H9 (cell line): ENCODE measurements at regions not wholly inside any gene's neighbourhood (a gene's known extent, or its start where the extent isn't known, plus 50 kb on each side); places are given as distances from the start of the nearest gene placed in this dataset.

ENCODE experiments used
- DNase-seq: peaks from one replicate; pipeline ENCODE4 v3.0.0-alpha.2; 2017
- H2AFZ ChIP-seq: one replicate; pipeline ENCODE4 v1.6.1; 2013; ENCODE audit warnings: mild to moderate bottlenecking, low read length, control low read depth, moderate library complexity
- H2AK5ac ChIP-seq: 2 replicates; pipeline ENCODE4 v1.6.1; 2013; ENCODE audit warnings: low read length, control low read depth, mixed read lengths; ENCODE audit not compliant: insufficient read length
- H2BK120ac ChIP-seq: one replicate; pipeline ENCODE4 v1.6.1; 2013; ENCODE audit warnings: low read depth, mild to moderate bottlenecking, low read length, control low read depth, inconsistent platforms; ENCODE audit not compliant: poor library complexity, severe bottlenecking
- H2BK12ac ChIP-seq: 2 replicates; pipeline ENCODE4 v1.6.1; 2013; ENCODE audit warnings: low read length, control low read depth, mixed read lengths, low read depth; ENCODE audit not compliant: insufficient read length
- H2BK15ac ChIP-seq: 2 replicates; pipeline ENCODE4 v1.6.1; 2013; ENCODE audit warnings: low read depth, low read length, control low read depth
- H2BK20ac ChIP-seq: one replicate; pipeline ENCODE4 v1.6.1; 2013; ENCODE audit warnings: low read depth, mild to moderate bottlenecking, low read length, control low read depth, inconsistent platforms; ENCODE audit not compliant: poor library complexity, severe bottlenecking
- H2BK5ac ChIP-seq: 2 replicates; pipeline ENCODE4 v1.6.1; 2013; ENCODE audit warnings: low read length, control low read depth, mixed read lengths; ENCODE audit not compliant: insufficient read length
- H3K14ac ChIP-seq: 2 replicates; pipeline ENCODE4 v1.6.1; 2013; ENCODE audit warnings: low read length, control low read depth; ENCODE audit not compliant: insufficient read depth
- H3K18ac ChIP-seq: 2 replicates; pipeline ENCODE4 v1.6.1; 2013; ENCODE audit warnings: low read depth, mild to moderate bottlenecking, mixed read lengths, low read length, control low read depth; ENCODE audit not compliant: insufficient read length
- H3K23ac ChIP-seq: 2 replicates; pipeline ENCODE4 v1.6.1; 2013; ENCODE audit warnings: low read length, control low read depth, mixed read lengths, low read depth; ENCODE audit not compliant: insufficient read length
- H3K23me2 ChIP-seq: 2 replicates; pipeline ENCODE4 v1.6.1; 2013; ENCODE audit warnings: low read depth, mild to moderate bottlenecking, mixed read lengths, low read length, control low read depth; ENCODE audit not compliant: insufficient read length, poor library complexity, severe bottlenecking
- H3K27ac ChIP-seq: 2 replicates; pipeline ENCODE4 v1.5.1; 2013; ENCODE audit warnings: low read length, control low read depth, mixed read lengths, low read depth; ENCODE audit not compliant: insufficient read length
- H3K27me3 ChIP-seq: 2 replicates; pipeline ENCODE4 v1.6.1; 2013; ENCODE audit warnings: low read length, control low read depth, inconsistent platforms; ENCODE audit not compliant: insufficient read depth
- H3K4ac ChIP-seq: 2 replicates; pipeline ENCODE4 v1.6.1; 2013; ENCODE audit warnings: low read depth, mild to moderate bottlenecking, control low read depth, inconsistent platforms, low read length, moderate library complexity
- H3K4me1 ChIP-seq: 2 replicates; pipeline ENCODE4 v1.6.1; 2013; ENCODE audit warnings: low read length, control low read depth, inconsistent platforms; ENCODE audit not compliant: insufficient read depth
- H3K4me2 ChIP-seq: 2 replicates; pipeline ENCODE4 v1.6.1; 2013; ENCODE audit warnings: low read length, control low read depth, mixed read lengths; ENCODE audit not compliant: insufficient read length, insufficient read depth
- H3K56ac ChIP-seq: 2 replicates; pipeline ENCODE4 v1.6.1; 2013; ENCODE audit warnings: low read depth, mild to moderate bottlenecking, mixed read lengths, low read length, control low read depth; ENCODE audit not compliant: insufficient read length
- H3K79me1 ChIP-seq: 2 replicates; pipeline ENCODE4 v1.6.1; 2013; ENCODE audit warnings: low read depth, mild to moderate bottlenecking, moderate library complexity, low read length, control low read depth, inconsistent platforms; ENCODE audit not compliant: insufficient read depth, poor library complexity, severe bottlenecking
- H3K79me2 ChIP-seq: 2 replicates; pipeline ENCODE4 v1.6.1; 2013; ENCODE audit warnings: low read length, control low read depth, inconsistent platforms; ENCODE audit not compliant: insufficient read depth
- H3K9ac ChIP-seq: 2 replicates; pipeline ENCODE4 v1.6.1; 2013; ENCODE audit warnings: low read length, control low read depth, mixed read lengths; ENCODE audit not compliant: insufficient read length; ENCODE audit errors: extremely low read depth
- H3K9me3 ChIP-seq: one replicate; pipeline ENCODE4 v1.6.1; 2013; ENCODE audit warnings: low read depth, low read length, inconsistent platforms; ENCODE audit not compliant: control insufficient read depth
- H3T11ph ChIP-seq: one replicate; pipeline ENCODE4 v1.6.1; 2013; ENCODE audit warnings: mild to moderate bottlenecking, low read length, control low read depth, inconsistent platforms
- H4K20me1 ChIP-seq: one replicate; pipeline ENCODE4 v1.6.1; 2013; ENCODE audit not compliant: control insufficient read depth, insufficient read length, insufficient read depth
- H4K5ac ChIP-seq: 2 replicates; pipeline ENCODE4 v1.6.1; 2013; ENCODE audit warnings: low read depth, mild to moderate bottlenecking, mixed read lengths, low read length, control low read depth; ENCODE audit not compliant: insufficient read length
- H4K8ac ChIP-seq: replicated peaks from 2 replicates; pipeline ENCODE4 v1.6.1; 2013; ENCODE audit warnings: low read length, control low read depth, mixed read lengths, low read depth; ENCODE audit not compliant: insufficient read length
- H4K91ac ChIP-seq: 2 replicates; pipeline ENCODE4 v1.6.1; 2013; ENCODE audit warnings: low read depth, mild to moderate bottlenecking, moderate library complexity, mixed read lengths, low read length, control low read depth; ENCODE audit not compliant: insufficient read length
- H3K27ac Mint-ChIP-seq, 3 experiments: 2 replicates in 2 of 3; 3 replicates in 1 of 3; pipeline ENCODE4 v1.8.0; 2020 to 2021; ENCODE audit warnings: mixed read lengths in 3 of 3, mild to moderate bottlenecking in 1 of 3, moderate library complexity in 1 of 3
- H3K27me3 Mint-ChIP-seq: 2 replicates; pipeline ENCODE4 v1.8.0; 2021; ENCODE audit warnings: low read depth, mild to moderate bottlenecking, moderate library complexity, mixed read lengths
- H3K36me3 Mint-ChIP-seq, 3 experiments: 2 replicates in 2 of 3; 3 replicates in 1 of 3; pipeline ENCODE4 v1.8.0; 2020 to 2021; ENCODE audit warnings: low read depth in 3 of 3, mixed read lengths in 3 of 3; ENCODE audit not compliant: insufficient read depth in 1 of 3
- H3K4me1 Mint-ChIP-seq, 2 experiments: 2 replicates each; pipeline ENCODE4 v1.8.0; 2020; ENCODE audit warnings: mixed read lengths in 2 of 2
- H3K4me3 Mint-ChIP-seq, 2 experiments: 2 replicates in 1 of 2; 3 replicates in 1 of 2; pipeline ENCODE4 v1.8.0; 2020 to 2021; ENCODE audit warnings: mild to moderate bottlenecking in 2 of 2, mixed read lengths in 2 of 2, moderate library complexity in 1 of 2
- H3K9me3 Mint-ChIP-seq, 2 experiments: 2 replicates in 1 of 2; 3 replicates in 1 of 2; pipeline ENCODE4 v1.8.0; 2020; ENCODE audit warnings: mild to moderate bottlenecking in 2 of 2, mixed read lengths in 2 of 2, moderate library complexity in 1 of 2
- CTCF ChIP-seq: fragments of 200-600 bp; sonication (generic); conservative IDR thresholded peaks from 3 replicates; pipeline ENCODE4 v1.8.0; 2021; ENCODE audit warnings: antibody characterized with exemption, mild to moderate bottlenecking
- WGBS: extraction: QIAGEN DNeasy Blood & Tissue Kit; methylation state at CpG from one replicate; pipeline ENCODE4 v1.1.7; 2013; ENCODE audit warnings: missing lambda C conversion rate, low lambda C conversion rate, mixed read lengths; ENCODE audit not compliant: insufficient read length; ENCODE audit errors: extremely low coverage; 5-methylcytosine and 5-hydroxymethylcytosine counted together

DNA sequence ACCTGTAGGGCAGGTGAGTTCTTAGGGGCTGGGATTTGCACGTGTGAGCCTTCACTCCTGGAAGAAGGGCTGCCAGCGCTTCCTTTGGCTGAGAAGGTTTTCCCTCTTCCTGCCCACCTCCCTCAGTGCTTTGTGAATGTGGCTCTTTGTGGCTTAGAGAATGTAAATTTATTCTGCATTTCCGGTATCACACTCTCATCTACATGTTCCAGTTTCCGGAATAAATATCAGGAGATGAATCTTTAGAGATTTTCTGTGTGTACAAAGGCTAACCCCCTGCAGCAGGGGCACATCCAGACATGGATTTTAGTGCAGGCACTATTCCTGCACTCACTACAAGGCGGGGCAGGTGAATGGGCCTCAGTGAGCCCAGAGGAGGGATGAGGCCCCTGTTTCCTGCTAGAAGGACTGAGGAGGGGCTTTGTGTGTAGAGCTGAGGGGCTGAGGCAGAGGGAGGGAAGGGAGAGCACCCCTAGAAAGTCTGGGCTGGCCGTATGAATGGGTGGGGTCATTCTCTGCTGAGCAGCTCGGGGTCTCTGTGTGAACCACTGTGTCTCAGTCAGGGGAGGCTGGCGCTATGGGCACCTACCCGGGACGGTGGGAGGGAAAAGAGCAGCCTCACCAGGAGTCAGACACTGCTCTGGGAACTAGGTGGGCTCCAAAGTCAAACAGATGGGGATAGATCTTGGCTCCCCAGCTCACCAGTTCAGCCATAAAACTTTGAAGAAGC, 207.5 kb downstream of the MATN1 start:
- H3K9ac ChIP-seq = no peak overlapping the region
- no peaks in the 10 kb centered on the region for H4K20me1 ChIP-seq
- DNase-seq = peak; percentile 21
- H2BK5ac ChIP-seq = no peak overlapping the region
- no peak overlapping the region for H3K27ac ChIP-seq
- H3K4me2 ChIP-seq = no peak overlapping the region
- no peak overlapping the region for H2BK120ac ChIP-seq
- H3K36me3 Mint-ChIP-seq = no peaks in the 10 kb centered on the region
- H3K27ac Mint-ChIP-seq = peak overlapping the region in 2 of 3 experiments; percentile 8 to 59; a peak in 2 of 7 replicates
- no peak overlapping the region for H3T11ph ChIP-seq
- no peak overlapping the region for H2BK15ac ChIP-seq
- no peak for TF ChIP-seq CTCF
- no peaks in the 10 kb centered on the region for H3K79me2 ChIP-seq
- H3K79me1 ChIP-seq = no peaks in the 10 kb centered on the region
- no peak overlapping the region for H4K91ac ChIP-seq
- no peaks in the 10 kb centered on the region; a peak in 1 of 5 replicates for H3K9me3 Mint-ChIP-seq
- no peak overlapping the region for H3K23ac ChIP-seq
- no peak overlapping the region for H2BK20ac ChIP-seq
- peaks cover 2% of the 10 kb centered on the region for H3K27me3 Mint-ChIP-seq
- no CpG with 5 or more reads among the region's 10 CpGs for WGBS
- H3K9me3 ChIP-seq = no peaks in the 10 kb centered on the region
- H2BK12ac ChIP-seq = no peak overlapping the region
- no peak overlapping the region for H3K18ac ChIP-seq
- no peaks in the 10 kb centered on the region for H3K23me2 ChIP-seq
- no peak overlapping the region for H3K4me3 Mint-ChIP-seq
- H3K4ac ChIP-seq = no peak overlapping the region
- no peak overlapping the region for H2AK5ac ChIP-seq
- no peak overlapping the region for H4K5ac ChIP-seq
- H3K4me1 ChIP-seq = no peaks in the 10 kb centered on the region
- no peak overlapping the region for H3K56ac ChIP-seq
- no peak overlapping the region for H4K8ac ChIP-seq
- no peaks in the 10 kb centered on the region for H3K27me3 ChIP-seq
- H2AFZ ChIP-seq = no peak overlapping the region
- H3K4me1 Mint-ChIP-seq = peaks cover 26 to 38% of the 10 kb centered on the region in 2 experiments
- no peak overlapping the region; the same call in 1 of the 2 replicates for H3K14ac ChIP-seq
